Inflammatory macrophage treated with lipopolysaccharide for 4 hours (primary cell): ENCODE measurements at regions not wholly inside any gene's neighbourhood (a gene's known extent, or its start where the extent isn't known, plus 50 kb on each side); places are given as distances from the start of the nearest gene placed in this dataset.
"Not testable (repeated sequence)": the region's sequence is repeated elsewhere in the genome, so short reads cannot be mapped to it uniquely, and the experiment has no call there.

Experiments
- DNase-seq: peaks from one replicate; pipeline ENCODE4 v3.0.0-alpha.2; 2020

- DNase-seq: no peak
Measured at GRCh38 chr12:102653406-102653805, 173.0 kb upstream of the IGF1 start.

GRCh38 chr12:102652645-102653313, 172.4 kb upstream of the IGF1 start:
- DNase-seq: no peak

- no peak for DNase-seq
Measured at GRCh38 chr12:102645968-102646367, 165.6 kb upstream of the IGF1 start.

- no peak for DNase-seq
Measured at GRCh38 chr12:102643879-102644575, 163.7 kb upstream of the IGF1 start.

- peak; percentile 5 for DNase-seq
Measured at GRCh38 chr12:102642199-102642598, 161.8 kb upstream of the IGF1 start.

- DNase-seq: not testable (repeated sequence)
Measured at GRCh38 chr12:102640658-102641057, 160.3 kb upstream of the IGF1 start.

GRCh38 chr12:102638777-102639176, 158.4 kb upstream of the IGF1 start:
- DNase-seq: peak; percentile 3

- DNase-seq: no peak
Measured at GRCh38 chr12:102633981-102634605, 153.7 kb upstream of the IGF1 start.

- no peak for DNase-seq
Measured at GRCh38 chr12:102631274-102631673, 150.9 kb upstream of the IGF1 start.

GRCh38 chr12:102629262-102629888, 149.0 kb upstream of the IGF1 start:
- no peak for DNase-seq

GRCh38 chr12:102625819-102626218, 145.5 kb upstream of the IGF1 start:
- DNase-seq: no peak

GRCh38 chr12:102622618-102623017, 142.3 kb upstream of the IGF1 start:
- no peak for DNase-seq

GRCh38 chr12:102618197-102618877, 138.0 kb upstream of the IGF1 start:
- no peak for DNase-seq

- DNase-seq: no peak
Measured at GRCh38 chr12:102616692-102617091, 136.3 kb upstream of the IGF1 start.

- no peak for DNase-seq
Measured at GRCh38 chr12:102611995-102612394, 131.6 kb upstream of the IGF1 start.

GRCh38 chr12:102609996-102610395, 129.6 kb upstream of the IGF1 start:
- no peak for DNase-seq

GRCh38 chr12:102603021-102603420, 122.7 kb upstream of the IGF1 start:
- DNase-seq: no peak

GRCh38 chr12:102602521-102602920, 122.2 kb upstream of the IGF1 start:
- no peak for DNase-seq

GRCh38 chr12:102601621-102602020, 121.3 kb upstream of the IGF1 start:
- DNase-seq: no peak

GRCh38 chr12:102596687-102597086, 116.3 kb upstream of the IGF1 start:
- DNase-seq: no peak

GRCh38 chr12:102596031-102596430, 115.7 kb upstream of the IGF1 start:
- DNase-seq: no peak

- DNase-seq: no peak
Measured at GRCh38 chr12:102595315-102595714, 115.0 kb upstream of the IGF1 start.

- DNase-seq: no peak
Measured at GRCh38 chr12:102593134-102593533, 112.8 kb upstream of the IGF1 start.
